ENCODE measurements at regions not wholly inside any gene's neighbourhood (a gene's known extent, or its start where the extent isn't known, plus 50 kb on each side); places are given as distances from the start of the nearest gene placed in this dataset.

GRCh38 chr10:20673175-20673574, 223.9 kb downstream of the NEBL start:
- H3K4me1 ChIP-seq, result no peaks in the 10 kb centered on the region
- no peak overlapping the region for H3K27ac ChIP-seq
- no peaks in the 10 kb centered on the region for H3K9me3 ChIP-seq
- H3K36me3 ChIP-seq, result no peaks in the 10 kb centered on the region
- DNase-seq, result no peak
- no peaks in the 10 kb centered on the region for H3K27me3 ChIP-seq (ENCODE audit: low read depth)
- no peak for TF ChIP-seq CTCF (IDR thresholded peaks at IDR 0.05)
- no peak for ATAC-seq
- intact Hi-C loops (cut with DNase I), result no loop called here
- H3K4me3 ChIP-seq, result no peak overlapping the region

GRCh38 chr10:20672741-20673140, 224.4 kb downstream of the NEBL start:
- no peak for ATAC-seq
- Histone ChIP-seq H3K9me3 (no peaks in the 10 kb centered on the region), H3K27me3 (ENCODE audit: low read depth) (no peaks in the 10 kb centered on the region), H3K4me1 (no peaks in the 10 kb centered on the region), H3K27ac (no peak overlapping the region), H3K4me3 (no peak overlapping the region), H3K36me3 (no peaks in the 10 kb centered on the region)
- intact Hi-C loops (cut with DNase I), result no loop called here
- DNase-seq, result no peak
- TF ChIP-seq CTCF (IDR thresholded peaks at IDR 0.05), result no peak

- ATAC-seq, result no peak
- Histone ChIP-seq H3K27ac (no peak overlapping the region), H3K27me3 (ENCODE audit: low read depth) (no peaks in the 10 kb centered on the region), H3K4me3 (no peak overlapping the region), H3K4me1 (no peaks in the 10 kb centered on the region), H3K9me3 (no peaks in the 10 kb centered on the region), H3K36me3 (no peaks in the 10 kb centered on the region)
- TF ChIP-seq CTCF (IDR thresholded peaks at IDR 0.05), result no peak
- DNase-seq, result no peak
- intact Hi-C loops (cut with DNase I), result no loop called here
Measured at GRCh38 chr10:20670579-20670978, 226.5 kb downstream of the NEBL start.

- no peaks in the 10 kb centered on the region for H3K27me3 ChIP-seq (ENCODE audit: low read depth)
- no peak overlapping the region for H3K4me3 ChIP-seq
Measured at GRCh38 chr10:20668985-20669384, 228.1 kb downstream of the NEBL start.

GRCh38 chr10:20662742-20663141, 234.4 kb downstream of the NEBL start:
- TF ChIP-seq CTCF (IDR thresholded peaks at IDR 0.05), result no peak
- intact Hi-C loops (cut with DNase I), result no loop called here
- Histone ChIP-seq H3K27ac (no peak overlapping the region), H3K9me3 (no peaks in the 10 kb centered on the region), H3K36me3 (no peaks in the 10 kb centered on the region), H3K4me3 (no peak overlapping the region), H3K27me3 (ENCODE audit: low read depth) (no peaks in the 10 kb centered on the region), H3K4me1 (no peaks in the 10 kb centered on the region)
- no peak for DNase-seq
- ATAC-seq, result no peak

More at GRCh38 chr10:20668985-20669384, 228.1 kb downstream of the NEBL start:
- Histone ChIP-seq H3K27ac (no peak overlapping the region), H3K4me1 (no peaks in the 10 kb centered on the region), H3K9me3 (no peaks in the 10 kb centered on the region), H3K36me3 (no peaks in the 10 kb centered on the region)
- intact Hi-C loops (cut with DNase I), result no loop called here
- ATAC-seq (no peak), DNase-seq (no peak)
- no peak for TF ChIP-seq CTCF (IDR thresholded peaks at IDR 0.05)

GRCh38 chr10:20659225-20659624, 237.9 kb downstream of the NEBL start:
- intact Hi-C loops (cut with DNase I), result no loop called here
- Histone ChIP-seq H3K36me3 (no peaks in the 10 kb centered on the region), H3K4me3 (no peak overlapping the region), H3K27me3 (ENCODE audit: low read depth) (no peaks in the 10 kb centered on the region), H3K4me1 (no peaks in the 10 kb centered on the region), H3K9me3 (no peaks in the 10 kb centered on the region), H3K27ac (no peak overlapping the region)
- no peak for TF ChIP-seq CTCF (IDR thresholded peaks at IDR 0.05)
- DNase-seq (no peak), ATAC-seq (no peak)

Data from lower lobe of right lung (tissue), 2 donors.